NCI-H226 (cell line): ENCODE measurements at regions not wholly inside any gene's neighbourhood (a gene's known extent, or its start where the extent isn't known, plus 50 kb on each side); places are given as distances from the start of the nearest gene placed in this dataset.

Source experiments
- DNase-seq: peaks from one replicate; pipeline ENCODE4 v3.0.0-alpha.2; 2015

- no peak for DNase-seq
Observed at GRCh38 chr18:22074282-22075070, 94.9 kb upstream of the GATA6 start.

DNA sequence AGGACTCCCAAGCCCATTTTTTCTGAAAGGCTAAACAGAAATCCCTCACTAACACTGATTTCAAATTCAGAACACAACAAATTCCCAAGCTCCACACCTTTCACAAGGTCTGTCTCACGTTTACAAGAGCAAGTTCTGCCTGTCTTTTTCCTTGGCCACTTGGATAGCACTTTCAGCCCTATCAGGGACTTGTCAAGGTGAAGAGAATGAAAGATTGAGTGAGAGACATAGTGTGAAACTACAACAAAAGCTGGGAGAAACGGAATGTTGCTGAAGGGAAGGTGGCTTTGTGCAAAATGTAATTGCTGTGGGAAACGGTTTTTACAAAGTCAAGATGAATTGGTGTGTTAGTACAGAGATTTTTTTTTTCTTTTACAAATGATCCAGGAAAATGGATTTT, 89.4 kb upstream of the GATA6 start:
- no peak for DNase-seq

GRCh38 chr18:22082408-22082807, 87.0 kb upstream of the GATA6 start:
- no peak for DNase-seq

DNA sequence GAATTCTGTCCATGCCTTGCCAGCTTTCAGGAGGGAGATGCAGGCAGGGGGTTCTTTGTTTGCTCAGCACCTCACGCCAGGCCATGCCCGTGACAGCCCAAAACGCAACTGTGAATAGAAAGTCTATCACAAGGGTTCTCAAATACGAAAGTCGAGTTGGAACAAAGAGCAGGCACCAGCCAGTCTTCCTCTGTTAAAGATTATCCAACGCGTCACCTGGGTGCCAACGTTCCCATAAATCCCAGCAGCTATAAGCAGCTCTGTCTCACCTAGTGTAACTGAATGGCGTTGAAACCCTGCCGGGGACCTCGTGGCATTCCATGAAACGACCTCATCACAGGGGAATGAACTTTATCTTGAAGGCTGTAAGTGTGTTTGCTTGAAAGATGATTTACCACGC, 84.8 kb upstream of the GATA6 start:
- no peak for DNase-seq

- no peak for DNase-seq
Observed at GRCh38 chr18:22086973-22087372, 82.4 kb upstream of the GATA6 start.

- no peak for DNase-seq
Observed at GRCh38 chr18:22088029-22088428, 81.4 kb upstream of the GATA6 start.

- DNase-seq = no peak
Observed at GRCh38 chr18:22088996-22089640, 80.3 kb upstream of the GATA6 start.

DNA sequence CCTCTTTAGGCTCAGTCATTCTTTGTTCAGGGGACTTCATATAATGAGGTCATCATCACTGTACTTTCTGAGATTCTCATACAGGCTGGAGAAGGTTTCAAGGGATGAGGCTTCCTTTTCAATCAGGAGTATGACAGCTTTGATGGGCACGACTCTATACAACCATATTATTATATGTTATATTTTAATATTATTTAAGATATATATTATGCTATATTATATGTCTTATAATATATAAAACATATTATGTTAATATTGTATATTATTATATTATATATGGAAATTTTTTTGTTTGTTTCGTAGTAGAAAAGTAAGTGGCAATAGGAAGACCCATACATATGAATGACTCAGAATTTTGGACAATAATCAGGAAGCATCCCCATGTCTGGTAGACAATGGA, 78.0 kb upstream of the GATA6 start:
- no peak for DNase-seq

GRCh38 chr18:22093731-22094357, 75.5 kb upstream of the GATA6 start:
- no peak for DNase-seq

DNA sequence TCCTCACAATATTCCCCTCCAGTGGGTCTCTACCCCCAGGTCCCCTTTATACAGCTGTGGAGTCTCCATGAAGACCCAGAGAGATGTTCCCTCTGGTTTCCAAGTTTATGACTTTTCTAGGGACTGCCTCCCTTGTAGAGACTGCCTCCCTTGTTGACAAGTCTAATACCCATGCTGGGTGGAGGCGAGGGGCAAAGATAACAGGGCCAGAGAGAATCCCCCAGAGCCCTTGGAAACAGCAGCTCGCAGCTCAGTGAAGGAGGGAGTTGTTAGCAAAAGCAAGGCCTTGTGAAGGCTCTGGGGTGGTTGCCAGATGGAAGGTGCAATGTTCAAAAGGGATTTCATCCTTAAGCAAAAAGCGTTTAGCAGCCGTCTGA, 75.0 kb upstream of the GATA6 start:
- DNase-seq = no peak

GRCh38 chr18:22098563-22098989, 70.8 kb upstream of the GATA6 start:
- DNase-seq = no peak

GRCh38 chr18:22099925-22100324, 69.5 kb upstream of the GATA6 start:
- no peak for DNase-seq

DNA sequence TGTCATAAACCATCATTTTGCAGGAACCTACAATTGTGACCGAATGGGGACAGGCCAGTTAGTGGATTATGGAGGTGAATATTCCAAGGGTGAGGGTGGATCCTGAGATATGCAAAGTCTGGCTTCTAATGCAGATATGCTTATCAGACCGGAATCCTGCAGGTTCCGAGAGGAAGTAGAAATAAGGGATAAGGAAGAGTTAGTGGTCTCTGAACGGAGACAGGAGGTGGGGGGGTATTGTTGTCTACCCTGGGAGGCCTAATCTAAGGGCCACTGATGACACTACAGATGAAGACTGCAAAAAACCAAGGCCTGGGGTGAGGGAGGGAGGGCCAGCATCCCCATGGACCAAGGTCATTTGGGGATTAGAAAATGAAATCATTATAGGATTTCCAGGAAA, 67.7 kb upstream of the GATA6 start:
- no peak for DNase-seq

DNA sequence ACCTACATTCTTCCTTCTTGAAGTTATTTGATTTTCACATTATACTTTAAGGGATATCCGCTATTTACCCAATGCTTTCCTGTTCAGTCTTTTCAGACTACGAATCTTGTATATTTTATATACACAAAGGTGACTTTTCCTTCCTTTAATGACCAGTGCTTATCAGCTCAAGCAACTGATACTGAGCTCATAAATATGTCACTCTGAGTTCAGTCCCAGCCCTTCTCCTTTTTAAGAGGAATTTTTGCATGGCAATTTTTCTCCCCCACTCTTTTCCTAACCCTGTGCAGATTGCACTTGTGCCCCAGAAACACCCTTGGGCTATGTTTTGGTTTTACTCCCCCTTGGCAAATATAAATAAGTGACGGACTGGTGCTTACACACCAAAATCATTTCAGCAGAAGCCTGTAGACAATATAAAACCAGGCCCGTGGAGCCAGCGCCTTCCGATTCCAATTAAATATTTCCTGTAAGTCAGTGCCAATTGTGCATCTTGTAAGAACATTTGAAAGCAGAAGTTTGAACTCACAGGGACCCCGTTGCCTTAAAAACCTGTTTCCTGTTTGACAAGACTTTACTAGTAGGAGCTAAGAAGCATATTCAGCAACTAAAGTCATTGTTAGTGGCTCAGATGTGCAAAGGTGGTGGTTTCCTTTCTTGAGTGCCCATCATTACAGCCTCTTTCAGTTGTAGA, 66.3 kb upstream of the GATA6 start:
- no peak for DNase-seq

DNA sequence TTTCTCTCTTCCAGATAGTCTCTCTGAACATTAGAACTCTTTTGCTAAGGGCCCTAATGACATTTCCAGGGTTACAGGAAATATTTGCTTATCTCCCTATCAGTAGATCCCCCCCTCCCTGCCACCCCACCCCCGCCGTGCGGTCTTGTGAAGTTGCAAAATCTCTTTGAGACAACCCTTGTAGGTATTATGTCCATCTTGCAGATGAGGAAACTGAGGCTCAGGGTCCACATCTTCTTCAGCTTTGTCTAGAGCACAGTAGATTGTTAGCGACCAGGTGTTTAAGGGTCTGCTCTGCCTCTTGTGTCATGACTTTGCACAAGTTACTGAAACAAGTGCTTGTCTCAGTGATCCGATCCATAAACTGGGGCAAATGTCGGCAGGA, 65.8 kb upstream of the GATA6 start:
- no peak for DNase-seq

- DNase-seq = peak; percentile 91
Observed at GRCh38 chr18:22106536-22107292, 62.7 kb upstream of the GATA6 start.

DNA sequence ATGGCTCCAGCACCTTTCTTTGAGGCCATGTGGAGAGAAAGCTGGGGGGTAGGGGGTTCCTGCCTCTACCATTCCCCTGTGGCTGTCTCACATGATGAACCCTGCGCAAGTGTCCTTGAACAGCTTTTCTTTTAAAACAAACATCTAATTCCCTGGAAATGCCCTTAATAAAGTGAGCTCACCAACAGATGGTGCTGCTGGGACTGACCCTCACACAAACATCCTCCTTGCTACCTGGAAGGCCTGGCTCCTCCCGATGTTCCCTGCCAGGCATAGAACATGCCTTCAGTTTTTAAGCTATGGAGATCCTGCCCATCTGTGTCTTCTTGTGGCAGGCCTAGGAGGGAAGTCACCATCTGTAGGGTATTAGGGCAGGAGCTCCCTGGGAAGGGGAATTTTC, 60.7 kb upstream of the GATA6 start:
- no peak for DNase-seq

- no peak for DNase-seq
Observed at GRCh38 chr18:22109535-22109934, 59.9 kb upstream of the GATA6 start.

DNA sequence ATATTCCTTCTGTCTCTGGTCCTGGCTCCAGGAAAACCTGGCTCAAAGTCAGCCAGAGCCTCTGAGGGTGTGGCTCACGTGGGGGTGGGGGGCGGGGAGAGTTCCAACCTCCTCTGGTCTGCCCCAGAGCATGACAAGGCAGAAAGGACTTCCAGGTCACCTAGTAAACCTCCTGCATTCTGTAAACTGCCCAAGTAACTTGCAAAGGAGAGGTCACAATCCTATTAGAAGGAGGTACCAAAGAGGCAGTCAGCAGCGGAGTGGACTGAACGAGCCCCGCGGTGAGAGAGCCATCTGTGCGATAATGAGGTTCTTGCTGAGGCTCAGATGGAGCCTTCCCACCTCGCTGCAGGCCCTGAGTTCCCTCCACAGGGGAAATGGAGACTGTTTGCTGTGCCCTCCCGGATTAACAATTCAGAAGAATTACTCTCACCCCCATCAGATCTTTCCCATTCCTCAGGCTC, 58.9 kb upstream of the GATA6 start:
- no peak for DNase-seq

GRCh38 chr18:22112215-22112614, 57.2 kb upstream of the GATA6 start:
- no peak for DNase-seq

DNA sequence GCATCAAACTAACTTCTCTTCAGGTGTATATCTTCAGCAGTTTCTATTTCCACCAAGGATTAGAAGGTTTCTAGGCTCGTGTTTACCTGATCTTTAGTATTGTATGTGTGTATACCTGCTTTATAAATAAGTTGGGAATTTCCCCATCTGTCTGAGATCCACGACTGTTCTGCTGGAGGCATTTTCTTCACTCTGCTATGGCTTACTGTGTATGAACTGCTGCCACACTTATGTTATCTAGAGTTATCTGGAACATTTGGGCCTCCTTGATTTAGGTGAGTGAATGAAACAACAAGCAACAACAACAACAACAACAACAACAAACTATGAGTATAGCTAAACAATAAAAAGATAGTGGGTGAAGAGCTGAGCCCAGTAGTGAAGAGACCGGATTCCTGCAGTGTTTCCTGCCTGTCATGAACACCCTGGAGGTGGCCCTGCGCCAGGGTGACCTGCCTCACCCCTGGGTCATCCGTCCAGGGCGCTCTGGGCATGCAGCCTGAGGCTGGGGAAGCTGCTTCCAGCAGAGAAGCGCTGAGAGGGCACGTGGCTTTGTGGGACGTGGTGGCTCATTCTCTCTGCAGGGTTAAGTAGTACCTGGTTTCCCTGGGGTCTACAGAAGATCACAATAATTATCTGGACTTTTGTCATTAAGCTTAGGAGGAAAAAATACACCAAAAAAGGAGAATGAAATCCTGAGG, 56.1 kb upstream of the GATA6 start:
- DNase-seq = no peak
